ENCODE measurements at regions not wholly inside any gene's neighbourhood (a gene's known extent, or its start where the extent isn't known, plus 50 kb on each side); places are given as distances from the start of the nearest gene placed in this dataset.

GRCh38 chr3:72454441-72454840 lies 393.8 kb downstream of the SHQ1 start:
- Mint-ChIP-seq H3K27ac (ENCODE audit: low read depth, unreplicated experiment) (no peak overlapping the region), H3K4me3 (ENCODE audit: unreplicated experiment) (no peak overlapping the region), H3K4me1 (ENCODE audit: insufficient read depth, unreplicated experiment) (peaks cover 5% of the 10 kb centered on the region), H3K27me3 (ENCODE audit: insufficient read depth, unreplicated experiment) (peaks cover 26% of the 10 kb centered on the region), H3K9me3 (ENCODE audit: unreplicated experiment) (no peaks in the 10 kb centered on the region), H3K36me3 (ENCODE audit: insufficient read depth, unreplicated experiment) (no peaks in the 10 kb centered on the region)
- ChIA-PET CTCF (no interaction called here), POLR2A (no interaction called here)
- no TSS peak for BruUV-seq (replicated peaks)
- intact Hi-C loops (cut with micrococcal nuclease): no loop called here
- TF ChIP-seq CTCF (IDR thresholded peaks at IDR 0.05; ENCODE audit: unreplicated experiment): no peak
- DNase-seq (ENCODE audit: unreplicated experiment): no peak

- Mint-ChIP-seq H3K27ac (ENCODE audit: low read depth, unreplicated experiment) (no peak overlapping the region), H3K27me3 (ENCODE audit: insufficient read depth, unreplicated experiment) (peaks cover 26% of the 10 kb centered on the region), H3K36me3 (ENCODE audit: insufficient read depth, unreplicated experiment) (no peaks in the 10 kb centered on the region), H3K4me3 (ENCODE audit: unreplicated experiment) (no peak overlapping the region), H3K4me1 (ENCODE audit: insufficient read depth, unreplicated experiment) (peaks cover 11% of the 10 kb centered on the region), H3K9me3 (ENCODE audit: unreplicated experiment) (no peaks in the 10 kb centered on the region)
- ChIA-PET POLR2A (no interaction called here), CTCF (no interaction called here)
- DNase-seq (ENCODE audit: unreplicated experiment): no peak
- intact Hi-C loops (cut with micrococcal nuclease): no loop called here
- no peak for TF ChIP-seq CTCF (IDR thresholded peaks at IDR 0.05; ENCODE audit: unreplicated experiment)
- BruUV-seq (replicated peaks): no TSS peak
These were observed 394.5 kb downstream of the SHQ1 start for GRCh38 chr3:72453706-72454105.

- CTCF ChIA-PET: no interaction called here
- Mint-ChIP-seq H3K36me3 (ENCODE audit: insufficient read depth, unreplicated experiment) (no peaks in the 10 kb centered on the region), H3K27ac (ENCODE audit: low read depth, unreplicated experiment) (no peak overlapping the region), H3K27me3 (ENCODE audit: insufficient read depth, unreplicated experiment) (peaks cover 26% of the 10 kb centered on the region), H3K4me3 (ENCODE audit: unreplicated experiment) (no peak overlapping the region), H3K4me1 (ENCODE audit: insufficient read depth, unreplicated experiment) (peaks cover 18% of the 10 kb centered on the region), H3K9me3 (ENCODE audit: unreplicated experiment) (no peaks in the 10 kb centered on the region)
- no peak for DNase-seq (ENCODE audit: unreplicated experiment)
- no TSS peak for BruUV-seq (replicated peaks)
- intact Hi-C loops (cut with micrococcal nuclease): no loop called here
- POLR2A ChIA-PET: interaction anchor here (0.6 kb wide), 1 partner anchor 249 kb away, joined by 3 read pairs; no protein-coding TSS in a partner anchor
- no peak for TF ChIP-seq CTCF (IDR thresholded peaks at IDR 0.05; ENCODE audit: unreplicated experiment)
These were observed 395.5 kb downstream of the SHQ1 start for GRCh38 chr3:72452745-72453144.

- no peak overlapping the region for H3K27ac Mint-ChIP-seq (ENCODE audit: low read depth, unreplicated experiment)
- CTCF ChIA-PET: interaction anchor here (0.6 kb wide), 1 partner anchor 13 kb away, joined by 3 read pairs; no protein-coding TSS in a partner anchor
- H3K36me3 Mint-ChIP-seq (ENCODE audit: insufficient read depth, unreplicated experiment): no peaks in the 10 kb centered on the region
- DNase-seq (ENCODE audit: unreplicated experiment): no peak
- POLR2A ChIA-PET: interaction anchor here (0.6 kb wide), 1 partner anchor 250 kb away, joined by 3 read pairs; no protein-coding TSS in a partner anchor
- BruUV-seq (replicated peaks): no TSS peak
- peaks cover 26% of the 10 kb centered on the region for H3K27me3 Mint-ChIP-seq (ENCODE audit: insufficient read depth, unreplicated experiment)
- TF ChIP-seq CTCF (IDR thresholded peaks at IDR 0.05; ENCODE audit: unreplicated experiment): no peak
- peaks cover 18% of the 10 kb centered on the region for H3K4me1 Mint-ChIP-seq (ENCODE audit: insufficient read depth, unreplicated experiment)
- H3K4me3 Mint-ChIP-seq (ENCODE audit: unreplicated experiment): no peak overlapping the region
- H3K9me3 Mint-ChIP-seq (ENCODE audit: unreplicated experiment): no peaks in the 10 kb centered on the region
- intact Hi-C loops (cut with micrococcal nuclease): no loop called here
These were observed 396.4 kb downstream of the SHQ1 start for GRCh38 chr3:72451841-72452240.

Data from MCF 10A (cell line).